ES-I3 (cell line): ENCODE measurements at regions not wholly inside any gene's neighbourhood (a gene's known extent, or its start where the extent isn't known, plus 50 kb on each side); places are given as distances from the start of the nearest gene placed in this dataset.
"Not testable (repeated sequence)": the region's sequence is repeated elsewhere in the genome, so short reads cannot be mapped to it uniquely, and the experiment has no call there.

ENCODE experiments used
- H3K36me3 ChIP-seq: 2 replicates; pipeline ENCODE4 v1.6.1; 2013; ENCODE audit warnings: mild to moderate bottlenecking, low read length, control low read depth, moderate library complexity; ENCODE audit not compliant: insufficient read depth
- H3K4me1 ChIP-seq: 2 replicates; pipeline ENCODE4 v1.6.1; 2013; ENCODE audit warnings: mild to moderate bottlenecking, control low read depth, low read length; ENCODE audit not compliant: insufficient read depth
- H3K9ac ChIP-seq: 2 replicates; pipeline ENCODE4 v1.6.1; 2013; ENCODE audit warnings: low read depth, mild to moderate bottlenecking, low read length, moderate library complexity
- H3K9me3 ChIP-seq: 2 replicates; pipeline ENCODE4 v1.6.1; 2013; ENCODE audit warnings: mild to moderate bottlenecking, low read length, moderate library complexity; ENCODE audit not compliant: control insufficient read depth, insufficient read depth

GRCh38 chr1:94661431-94661932 is 119.9 kb upstream of the F3 start:
- peak overlapping the region; percentile 18; the same call in 1 of the 2 replicates for H3K9ac ChIP-seq
- H3K4me1 ChIP-seq, result peaks cover 50% of the 10 kb centered on the region
- H3K9me3 ChIP-seq, result peaks cover 5% of the 10 kb centered on the region; the same call in 1 of the 2 replicates
- H3K36me3 ChIP-seq, result no peaks in the 10 kb centered on the region

GRCh38 chr1:94660994-94661393 is 119.4 kb upstream of the F3 start:
- H3K4me1 ChIP-seq, result peaks cover 47% of the 10 kb centered on the region
- H3K9ac ChIP-seq, result peak overlapping the region; percentile 11; the same call in 1 of the 2 replicates
- no peaks in the 10 kb centered on the region for H3K36me3 ChIP-seq
- peaks cover 5% of the 10 kb centered on the region; the same call in 1 of the 2 replicates for H3K9me3 ChIP-seq

- no peak overlapping the region; the same call in 1 of the 2 replicates for H3K9ac ChIP-seq
These were observed 118.7 kb upstream of the F3 start for GRCh38 chr1:94660258-94660657.

GRCh38 chr1:94659202-94659601 is 117.6 kb upstream of the F3 start:
- H3K4me1 ChIP-seq, result peaks cover 55% of the 10 kb centered on the region
- not testable (repeated sequence) for H3K36me3 ChIP-seq, H3K9me3 ChIP-seq, H3K9ac ChIP-seq

More at GRCh38 chr1:94660258-94660657, 118.7 kb upstream of the F3 start:
- Histone ChIP-seq H3K36me3 (no peaks in the 10 kb centered on the region), H3K9me3 (peaks cover 5% of the 10 kb centered on the region; the same call in 1 of the 2 replicates), H3K4me1 (peaks cover 45% of the 10 kb centered on the region)

- peaks cover 64% of the 10 kb centered on the region for H3K4me1 ChIP-seq
- peak overlapping the region; percentile 30; the same call in 1 of the 2 replicates for H3K9ac ChIP-seq
- H3K36me3 ChIP-seq, result no peaks in the 10 kb centered on the region
These were observed 116.7 kb upstream of the F3 start for GRCh38 chr1:94658221-94658620.

GRCh38 chr1:94657776-94658175 is 116.2 kb upstream of the F3 start:
- H3K36me3 ChIP-seq, H3K9me3 ChIP-seq: not testable (repeated sequence)
- Histone ChIP-seq H3K9ac (peak overlapping the region; percentile 30; the same call in 1 of the 2 replicates), H3K4me1 (peaks cover 61% of the 10 kb centered on the region)

More at GRCh38 chr1:94658221-94658620, 116.7 kb upstream of the F3 start:
- no peaks in the 10 kb centered on the region for H3K9me3 ChIP-seq

GRCh38 chr1:94656967-94657366 is 115.4 kb upstream of the F3 start:
- Histone ChIP-seq H3K4me1 (peaks cover 53% of the 10 kb centered on the region), H3K36me3 (no peaks in the 10 kb centered on the region), H3K9me3 (no peaks in the 10 kb centered on the region)

GRCh38 chr1:94654919-94655318 is 113.4 kb upstream of the F3 start:
- H3K9me3 ChIP-seq, result no peaks in the 10 kb centered on the region
- no peak overlapping the region for H3K9ac ChIP-seq
- no peaks in the 10 kb centered on the region for H3K36me3 ChIP-seq
- H3K4me1 ChIP-seq, result peaks cover 39% of the 10 kb centered on the region

More at GRCh38 chr1:94656967-94657366, 115.4 kb upstream of the F3 start:
- peak overlapping the region; percentile 28; the same call in 1 of the 2 replicates for H3K9ac ChIP-seq

GRCh38 chr1:94654459-94654858 is 112.9 kb upstream of the F3 start:
- H3K9me3 ChIP-seq, result no peaks in the 10 kb centered on the region
- H3K9ac ChIP-seq, result no peak overlapping the region
- peaks cover 39% of the 10 kb centered on the region for H3K4me1 ChIP-seq
- no peaks in the 10 kb centered on the region for H3K36me3 ChIP-seq

- no peak overlapping the region for H3K9ac ChIP-seq
- H3K4me1 ChIP-seq, result peaks cover 39% of the 10 kb centered on the region
- H3K9me3 ChIP-seq, result no peaks in the 10 kb centered on the region
- H3K36me3 ChIP-seq, result no peaks in the 10 kb centered on the region
These were observed 112.5 kb upstream of the F3 start for GRCh38 chr1:94654031-94654430.

GRCh38 chr1:94653454-94653853 is 111.9 kb upstream of the F3 start:
- Histone ChIP-seq H3K9ac (no peak overlapping the region), H3K4me1 (peaks cover 39% of the 10 kb centered on the region), H3K36me3 (no peaks in the 10 kb centered on the region)

GRCh38 chr1:94651076-94651475 is 109.5 kb upstream of the F3 start:
- Histone ChIP-seq H3K4me1 (peaks cover 41% of the 10 kb centered on the region), H3K9ac (no peak overlapping the region), H3K9me3 (no peaks in the 10 kb centered on the region), H3K36me3 (no peaks in the 10 kb centered on the region)

More at GRCh38 chr1:94653454-94653853, 111.9 kb upstream of the F3 start:
- H3K9me3 ChIP-seq, result no peaks in the 10 kb centered on the region

GRCh38 chr1:94650301-94650700 is 108.7 kb upstream of the F3 start:
- Histone ChIP-seq H3K9me3 (no peaks in the 10 kb centered on the region), H3K36me3 (no peaks in the 10 kb centered on the region), H3K9ac (no peak overlapping the region), H3K4me1 (peaks cover 41% of the 10 kb centered on the region)

- H3K9ac ChIP-seq, result no peak overlapping the region
- peaks cover 31% of the 10 kb centered on the region for H3K4me1 ChIP-seq
- no peaks in the 10 kb centered on the region for H3K36me3 ChIP-seq
- H3K9me3 ChIP-seq, result no peaks in the 10 kb centered on the region
These were observed 106.9 kb upstream of the F3 start for GRCh38 chr1:94648225-94649007.
